Stimulated activated CD4-positive, alpha-beta T cell treated with anti-CD3 and anti-CD28 coated beads, Interleukin-4, amount 100 ng/mL, for 24 hours (primary cell): ENCODE measurements at regions not wholly inside any gene's neighbourhood (a gene's known extent, or its start where the extent isn't known, plus 50 kb on each side); places are given as distances from the start of the nearest gene placed in this dataset.
"Not testable (repeated sequence)": the region's sequence is repeated elsewhere in the genome, so short reads cannot be mapped to it uniquely, and the experiment has no call there.

Source experiments
- DNase-seq: peaks from one replicate; pipeline ENCODE4 v3.0.0-alpha.2; 2020

DNA sequence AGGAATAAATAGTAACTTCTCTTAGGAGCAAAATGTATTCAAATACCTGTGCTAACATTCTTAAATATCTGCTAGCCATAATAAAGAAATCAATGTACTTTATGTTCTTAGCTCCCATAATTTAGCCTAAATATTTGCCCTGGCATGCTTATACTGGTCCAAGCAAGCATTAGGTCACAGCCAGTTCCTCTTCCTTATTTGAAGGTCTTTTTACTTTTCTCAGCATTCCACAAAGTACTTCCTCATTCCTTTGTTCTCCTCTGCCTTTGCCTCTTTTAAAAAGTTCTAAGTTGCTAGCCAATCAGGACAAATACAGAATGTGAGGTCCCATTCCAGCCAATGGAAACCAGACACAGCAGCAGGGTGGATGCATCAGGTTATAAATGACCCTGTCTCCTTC lies 102.9 kb upstream of the INTU start:
- DNase-seq: not testable (repeated sequence)

DNA sequence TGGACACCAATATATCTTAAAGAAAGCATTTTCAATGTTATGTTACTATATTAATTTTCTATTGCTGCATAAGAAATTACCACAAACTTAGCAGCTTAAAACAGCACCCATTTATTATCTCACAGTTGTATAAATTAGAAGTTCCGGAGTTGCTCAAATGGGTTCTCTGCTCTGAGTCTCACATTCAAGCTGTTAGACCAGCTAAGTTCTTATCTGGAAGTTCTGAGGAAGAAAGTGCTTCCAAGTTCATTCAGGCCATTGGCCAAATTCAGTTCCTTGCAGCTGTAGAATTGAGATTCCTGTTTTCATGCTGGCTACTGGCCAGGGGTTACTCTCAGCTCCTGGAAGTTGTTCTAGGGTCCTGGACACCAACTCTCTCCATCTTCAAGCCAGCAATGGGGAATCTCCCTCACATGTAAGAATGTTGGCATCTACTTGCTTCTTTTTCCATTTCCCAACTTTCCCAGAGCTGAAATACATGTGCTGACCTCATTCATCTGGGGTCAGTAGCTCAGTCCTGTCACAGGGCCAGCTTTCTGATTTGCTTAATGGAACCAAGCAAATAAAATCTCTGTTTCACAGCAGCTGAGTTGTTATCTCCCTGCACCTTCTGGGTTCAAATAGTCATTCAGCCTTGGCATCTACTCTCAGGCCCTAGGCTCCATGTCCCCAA lies 99.6 kb upstream of the INTU start:
- no peak for DNase-seq

DNA sequence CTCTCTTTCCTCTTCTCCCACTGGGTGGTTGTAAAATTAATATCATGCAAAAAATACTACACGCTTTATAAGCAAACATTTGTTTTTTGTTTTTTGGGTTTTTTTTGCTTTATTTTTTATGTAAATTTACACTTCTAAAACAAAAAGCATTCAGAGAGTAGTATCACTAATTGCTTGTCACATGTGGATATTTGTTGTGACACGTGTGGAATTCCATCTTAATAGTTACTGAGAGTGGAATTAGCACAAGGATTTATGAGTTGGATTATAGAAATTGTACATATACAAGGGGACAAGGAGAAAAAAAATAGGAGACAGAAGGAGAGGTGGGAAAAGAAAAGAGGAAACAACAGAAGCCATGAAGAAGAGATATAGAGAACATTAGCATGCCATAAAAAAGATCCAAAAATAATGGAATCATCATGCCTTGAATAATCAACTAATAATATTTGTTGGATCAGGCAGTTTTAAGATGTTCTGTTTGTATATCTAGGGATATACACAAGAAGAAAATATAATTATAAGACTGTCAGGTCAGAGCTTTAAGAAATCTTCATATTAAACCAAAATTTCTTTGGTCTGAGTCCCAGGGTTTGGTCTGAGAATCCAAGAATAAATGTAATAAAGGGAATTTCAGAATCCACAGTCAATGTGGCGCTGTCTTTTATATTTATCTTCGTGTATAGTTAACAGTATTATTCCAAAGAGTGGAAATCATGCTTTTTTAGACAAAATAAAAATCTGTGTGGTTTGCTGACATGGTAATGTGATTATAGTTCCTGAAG lies 98.5 kb upstream of the INTU start:
- no peak for DNase-seq

DNA sequence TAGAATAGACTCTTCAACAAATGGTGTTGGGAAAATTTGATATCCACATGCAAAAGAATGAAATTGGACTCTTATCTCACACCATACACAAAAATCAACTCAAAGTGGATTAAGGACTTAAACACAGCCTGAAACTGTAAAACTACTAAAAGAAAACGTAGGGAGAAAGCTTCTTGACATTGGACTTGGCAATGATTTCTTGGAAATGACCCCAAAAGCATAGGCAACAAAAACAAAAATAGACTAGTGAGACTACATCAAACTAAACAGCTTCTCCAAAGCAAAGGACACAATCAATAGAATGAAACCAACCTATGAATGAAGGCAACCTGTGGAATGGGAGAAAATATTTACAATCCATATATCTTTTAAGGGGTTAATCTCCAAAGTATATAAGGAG lies 94.7 kb upstream of the INTU start:
- no peak for DNase-seq

DNA sequence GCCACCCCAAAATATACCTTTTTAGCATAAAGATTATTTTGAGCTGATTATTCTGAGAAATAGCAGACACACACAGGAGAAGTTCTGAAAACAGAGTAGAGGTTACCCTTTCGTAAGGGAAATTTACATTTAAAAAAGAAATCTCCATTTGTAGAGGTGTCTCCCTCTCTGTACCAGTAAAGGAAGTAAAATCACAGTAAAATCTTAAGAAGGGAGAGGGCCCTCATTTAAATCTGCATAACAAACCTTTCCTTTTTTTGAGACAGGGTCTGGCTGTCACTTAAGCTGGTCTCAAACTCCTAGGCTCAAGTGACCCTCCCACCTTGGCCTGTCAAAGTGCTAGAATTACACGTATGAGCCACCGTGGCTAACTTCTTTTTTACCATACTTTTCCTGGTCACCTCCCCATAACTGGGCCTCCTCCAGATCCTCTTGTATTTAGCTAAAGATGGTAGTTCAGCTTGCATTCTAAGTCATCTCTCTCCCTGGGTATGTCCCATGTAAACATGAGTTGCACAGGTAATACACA lies 92.2 kb upstream of the INTU start:
- DNase-seq: no peak

DNA sequence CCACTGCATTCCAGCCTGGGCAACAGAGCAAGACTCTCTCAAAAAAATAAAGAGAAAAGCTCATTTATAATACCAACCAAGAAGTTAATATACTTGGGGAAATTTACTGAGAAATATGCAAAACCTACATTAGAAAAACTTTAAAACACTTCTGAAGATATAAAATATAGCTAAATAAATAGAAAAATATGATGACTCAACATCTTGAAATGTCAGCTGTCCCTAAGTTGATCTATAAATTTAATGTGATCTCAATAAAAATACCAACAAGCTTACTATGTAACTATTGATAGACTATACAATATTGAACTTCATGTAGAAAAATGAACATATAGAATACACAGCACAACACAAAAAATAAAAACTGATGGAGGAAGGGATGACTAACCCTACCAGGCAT lies 87.5 kb upstream of the INTU start:
- DNase-seq: no peak

DNA sequence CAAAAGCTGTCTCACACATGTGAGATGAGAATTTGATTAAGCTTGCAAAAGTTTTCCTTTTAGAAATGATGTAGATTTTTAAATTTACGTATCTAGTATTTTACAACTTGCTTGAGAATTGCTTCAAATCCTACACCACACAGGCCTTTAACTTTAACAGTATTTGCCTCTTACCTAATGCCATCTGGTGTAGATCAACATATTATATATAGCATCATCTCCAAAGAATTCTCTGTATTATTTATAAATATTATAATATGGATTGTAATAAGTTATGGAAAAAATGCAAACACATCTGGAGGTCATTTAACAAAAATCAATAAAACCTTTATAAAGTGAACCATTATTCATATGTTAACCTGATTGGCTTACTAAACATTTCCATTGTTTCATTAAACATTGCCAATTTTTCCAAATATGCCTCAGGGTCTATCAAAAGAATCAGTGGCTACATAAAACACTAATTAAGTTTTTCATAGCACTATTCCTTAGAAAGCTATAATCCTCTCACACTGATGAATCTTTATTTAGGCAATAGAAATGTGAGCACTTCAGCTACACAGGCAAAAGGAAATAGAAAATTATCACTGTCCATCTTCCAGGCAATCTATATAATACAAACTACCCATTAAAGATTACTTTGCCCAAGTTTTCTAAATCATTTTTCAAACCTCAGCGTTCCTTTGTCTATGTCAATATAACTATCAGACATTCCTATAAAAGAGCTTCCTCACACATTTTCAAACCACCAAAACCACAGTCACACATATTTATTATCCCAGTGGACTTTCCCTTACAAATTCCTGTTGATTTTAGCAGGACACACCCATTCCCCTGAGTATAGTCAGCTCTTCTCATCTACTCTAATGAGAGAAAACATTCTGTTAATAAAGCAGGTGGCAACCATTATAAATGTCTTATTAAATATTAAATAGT lies 83.5 kb upstream of the INTU start:
- no peak for DNase-seq

DNA sequence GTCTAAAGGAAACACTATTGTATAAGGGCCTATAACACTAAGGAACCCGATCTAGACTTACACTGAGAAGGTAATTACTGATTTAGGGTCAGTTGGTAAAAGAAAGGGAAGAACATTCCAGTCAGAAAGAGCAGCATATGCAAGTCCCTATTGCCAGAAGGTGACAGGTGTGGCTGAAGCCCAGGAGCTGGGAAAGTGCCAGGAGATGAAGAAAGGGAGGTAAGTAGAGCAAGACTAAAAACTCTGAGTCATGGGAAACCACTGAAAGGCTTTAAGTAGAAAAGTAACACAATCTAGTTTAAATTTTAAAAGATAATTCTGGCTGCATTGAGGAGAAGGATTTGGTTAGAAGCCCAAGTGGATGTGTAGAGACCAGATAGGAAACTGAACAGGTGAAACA lies 77.7 kb upstream of the INTU start:
- DNase-seq: no peak

DNA sequence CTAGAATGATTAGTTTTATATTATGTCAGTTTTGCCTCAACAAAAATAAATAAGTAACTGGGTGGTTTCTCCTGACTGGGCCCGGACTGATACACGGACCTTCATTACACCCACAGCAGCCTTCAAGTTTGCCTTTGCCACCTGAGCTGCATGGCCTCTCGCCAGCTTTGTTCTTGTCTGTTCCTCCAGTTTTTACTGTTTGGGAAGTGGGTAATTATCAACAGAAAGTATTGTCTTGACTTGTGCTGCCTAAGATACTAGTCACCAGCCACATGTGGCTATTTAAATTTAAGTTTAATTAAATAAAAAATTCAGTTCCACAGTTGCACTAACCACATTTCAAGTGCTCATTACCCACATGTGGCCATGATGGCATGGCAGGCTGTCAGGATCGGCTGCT lies 74.7 kb upstream of the INTU start:
- no peak for DNase-seq

DNA sequence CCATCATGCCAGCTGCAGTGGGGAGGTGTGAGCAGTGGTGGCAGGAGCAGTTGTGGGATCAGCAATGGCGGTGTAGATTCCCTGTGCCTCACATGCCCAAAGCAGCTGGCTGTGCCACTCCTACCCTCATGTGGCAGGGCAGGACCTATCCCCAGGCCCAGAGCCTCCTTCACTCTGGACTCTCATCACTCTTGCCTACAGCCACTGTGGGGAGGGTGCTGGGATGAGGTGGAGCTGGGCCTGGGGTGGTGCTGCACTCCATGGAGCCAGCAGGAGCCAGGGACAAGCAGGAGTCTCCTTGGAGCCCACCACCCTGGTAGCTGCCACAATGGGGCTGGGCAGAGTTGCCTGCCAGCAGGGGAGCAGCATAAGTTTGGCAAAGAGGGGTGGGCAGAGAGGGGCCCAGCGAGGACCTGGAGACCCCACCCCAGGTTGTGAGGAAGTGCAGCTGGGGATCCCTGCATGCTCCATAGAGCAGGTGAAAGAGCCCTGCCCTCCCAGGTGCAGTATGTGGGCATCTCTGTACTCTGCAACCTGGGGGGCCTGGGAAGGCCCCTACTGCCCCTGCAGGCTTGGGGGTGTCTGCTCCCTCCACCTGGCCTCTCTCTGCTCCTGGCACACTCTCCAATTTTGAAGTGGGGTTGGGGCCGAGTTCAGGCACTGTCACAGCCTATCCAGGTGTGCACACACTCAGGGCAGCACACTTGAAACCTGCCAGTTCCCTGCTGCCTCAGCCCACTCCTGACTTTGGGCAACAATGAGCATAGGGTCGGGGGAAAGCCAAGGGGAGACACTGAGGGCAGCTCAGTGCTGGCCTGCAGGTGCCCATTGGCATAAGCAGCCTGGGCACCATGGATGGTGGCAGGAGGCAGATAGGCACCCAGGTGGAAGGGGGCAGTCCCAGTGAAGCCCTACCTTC lies 74.0 kb upstream of the INTU start:
- no peak for DNase-seq

DNA sequence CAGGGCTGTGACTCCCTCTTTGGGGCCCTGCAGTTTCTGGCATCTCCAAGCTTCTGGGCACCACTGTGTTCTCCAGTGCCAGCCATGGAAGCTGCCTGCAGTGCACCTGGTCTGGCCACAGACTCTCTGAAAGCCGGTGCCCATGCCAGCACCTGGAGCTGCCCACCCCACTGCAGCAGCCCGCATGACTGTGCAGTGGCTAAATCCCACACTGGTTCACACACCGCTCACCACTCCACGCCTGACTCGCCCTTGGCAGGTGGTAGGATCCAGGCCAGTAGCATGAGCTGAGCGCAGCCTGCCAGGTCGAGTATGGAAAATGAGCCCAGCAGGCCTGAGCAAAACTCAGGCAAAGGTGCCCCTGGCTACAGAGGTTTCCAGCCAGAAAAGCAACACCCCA lies 72.8 kb upstream of the INTU start:
- no peak for DNase-seq

DNA sequence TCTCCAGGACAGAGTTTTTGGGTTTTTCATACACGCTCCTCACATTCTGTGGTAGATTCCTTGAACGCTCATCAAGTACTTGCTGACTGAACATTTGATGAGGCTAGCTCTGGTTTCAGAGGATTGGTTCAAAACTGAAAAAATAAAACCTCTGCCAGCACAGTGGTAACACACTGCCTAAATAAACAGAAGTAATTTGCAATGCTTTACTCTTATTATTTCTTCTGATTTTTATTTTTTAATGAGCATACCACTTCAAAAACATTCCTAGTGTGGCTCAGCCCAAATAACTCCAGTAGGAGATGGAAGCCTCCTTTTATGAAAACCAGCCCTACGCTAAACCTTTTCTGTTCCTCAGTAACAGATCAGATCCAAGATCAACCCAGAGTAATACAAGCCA lies 72.0 kb upstream of the INTU start:
- DNase-seq: no peak

DNA sequence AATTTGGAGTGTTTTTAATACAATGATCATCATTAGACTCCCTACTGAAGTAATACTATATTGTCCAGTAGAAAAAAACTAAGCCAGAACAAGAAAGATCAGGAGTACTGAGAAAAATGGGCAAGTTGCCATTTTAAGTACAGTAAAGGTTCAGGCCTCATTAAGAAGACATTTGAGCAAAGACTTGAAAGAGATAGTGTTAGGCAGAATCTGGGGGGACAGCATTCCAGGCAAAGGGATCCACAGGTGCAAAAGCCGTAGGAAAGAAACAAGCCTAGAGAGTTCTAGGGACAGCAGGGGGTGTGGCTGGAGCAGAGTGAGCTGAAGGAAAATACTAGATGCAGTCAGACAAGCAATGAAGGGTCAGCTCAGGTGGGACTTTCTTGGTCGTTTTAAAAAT lies 58.1 kb upstream of the INTU start:
- DNase-seq: no peak

DNA sequence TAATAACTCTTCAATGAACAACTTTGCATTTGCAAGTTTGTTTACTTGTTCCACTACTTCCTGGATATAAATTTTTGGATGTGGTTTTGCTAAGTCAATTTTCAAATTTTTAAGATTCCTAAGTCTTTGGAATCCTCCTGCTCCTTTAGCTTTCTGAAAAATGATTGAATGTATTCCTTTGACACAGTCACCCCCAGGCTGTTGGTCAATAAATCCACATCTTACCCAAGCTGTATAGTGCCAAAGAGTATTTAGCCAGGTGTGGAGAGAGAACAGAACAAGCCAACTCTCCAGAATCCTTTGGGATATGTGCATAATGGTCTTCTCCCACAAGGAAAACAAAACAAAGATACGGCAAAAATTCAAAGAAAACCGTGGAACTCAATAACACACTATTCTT lies 56.9 kb upstream of the INTU start:
- DNase-seq: no peak

DNA sequence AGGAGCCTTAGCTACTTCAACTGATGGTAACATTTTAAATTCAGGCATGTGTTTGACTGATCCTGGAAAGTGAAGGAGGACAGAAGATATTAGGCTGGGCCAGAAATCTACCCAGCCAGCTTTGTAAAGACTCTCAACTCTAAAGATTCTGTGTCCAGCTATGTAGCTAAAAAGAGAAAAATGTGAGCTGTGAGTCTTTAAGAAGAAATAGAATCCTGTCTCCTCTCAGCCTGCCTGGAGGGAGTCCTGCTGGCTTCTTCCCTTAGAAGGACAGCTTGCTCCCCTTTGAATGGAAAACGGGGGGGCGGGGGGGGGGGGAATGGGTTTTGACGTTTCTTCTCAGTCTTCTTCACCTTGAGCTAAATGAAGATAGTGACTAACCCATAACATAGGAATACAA lies 54.3 kb upstream of the INTU start:
- no peak for DNase-seq

DNA sequence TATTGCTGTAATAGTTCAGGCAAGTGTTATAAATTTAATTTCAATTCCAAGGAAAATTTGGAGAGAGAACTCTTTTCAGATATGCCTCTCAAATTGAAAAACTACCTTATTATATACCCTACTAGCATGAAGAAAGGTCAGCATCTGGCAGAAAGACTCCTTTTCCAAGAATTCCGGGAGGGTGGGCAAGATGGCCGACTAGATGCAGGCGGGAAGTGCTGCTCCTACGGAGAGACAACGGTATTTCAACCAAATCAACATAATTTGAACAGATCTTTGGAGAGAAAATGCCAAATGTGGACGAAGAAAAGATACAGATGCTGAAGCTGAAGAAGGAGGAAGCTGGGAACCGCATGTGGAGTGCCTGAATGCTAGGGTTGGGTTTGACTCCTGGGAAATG lies 53.8 kb upstream of the INTU start:
- no peak for DNase-seq

DNA sequence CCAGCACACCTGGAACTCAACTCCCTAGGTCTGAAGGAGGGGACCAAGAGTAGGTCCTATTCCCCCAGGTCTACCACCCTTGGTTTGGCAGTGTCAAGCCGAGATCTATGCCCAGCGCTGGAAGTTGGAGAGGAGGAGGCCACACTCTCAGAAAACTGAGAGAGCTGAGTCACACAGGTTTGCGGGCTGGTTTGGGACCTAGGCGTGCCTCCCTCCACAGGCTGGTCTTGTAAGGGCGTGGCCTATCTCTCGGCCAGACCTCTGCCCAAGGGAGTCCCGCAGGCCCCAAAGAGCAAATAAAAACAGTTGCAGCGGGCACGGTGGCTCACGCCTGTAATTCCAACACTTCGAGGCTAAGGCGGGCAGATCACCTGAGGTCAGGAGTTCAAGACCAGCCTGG lies 52.9 kb upstream of the INTU start:
- no peak for DNase-seq

DNA sequence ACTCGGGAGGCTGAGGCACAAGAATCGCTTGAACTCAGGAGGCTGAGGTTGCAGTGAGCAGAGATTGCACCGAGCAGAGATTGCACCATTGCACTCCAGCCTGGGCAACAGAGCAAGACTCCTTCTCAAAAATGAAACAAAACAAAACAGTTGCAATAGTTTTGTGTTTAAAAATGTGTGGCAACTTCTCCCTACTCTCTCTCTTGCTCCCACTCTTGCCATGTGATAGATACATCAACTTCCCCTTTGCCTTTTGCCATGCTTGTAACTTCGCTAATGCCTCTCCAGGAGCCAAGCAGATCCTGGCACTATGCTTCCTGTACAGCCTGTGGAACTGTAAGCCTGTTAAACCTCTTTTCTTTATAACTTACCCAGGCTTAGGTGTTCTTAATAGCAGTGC lies 52.5 kb upstream of the INTU start:
- no peak for DNase-seq

DNA sequence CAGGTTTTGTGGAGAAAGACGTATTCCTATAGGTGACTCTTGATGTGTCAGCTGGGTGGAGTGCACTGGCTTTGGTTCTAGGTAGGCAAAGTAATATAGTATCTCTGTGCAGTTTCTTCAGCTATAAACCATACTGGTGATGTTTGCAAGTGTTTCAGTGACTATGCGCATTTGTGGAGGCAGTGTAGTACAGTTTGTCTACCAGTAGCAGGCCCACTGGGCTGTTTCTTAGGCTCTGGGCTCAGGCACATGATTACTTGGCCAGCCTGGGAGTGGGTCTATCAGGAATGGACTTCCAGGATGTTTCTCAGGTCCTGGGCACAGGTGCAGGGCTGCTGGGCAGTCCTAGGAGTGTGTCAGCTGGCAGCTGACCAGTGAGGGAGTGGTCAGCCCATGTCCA lies 51.9 kb upstream of the INTU start:
- no peak for DNase-seq
